ENCODE measurements at regions not wholly inside any gene's neighbourhood (a gene's known extent, or its start where the extent isn't known, plus 50 kb on each side); places are given as distances from the start of the nearest gene placed in this dataset.

GRCh38 chr14:56378046-56378445 lies 201.6 kb upstream of the TMEM260 start:
- TF ChIP-seq EZH2 (IDR thresholded peaks at IDR 0.05; ENCODE audit: insufficient read depth, poor library complexity, severe bottlenecking) = no peak
- no peak for TF ChIP-seq EZH2phosphoT487 (IDR thresholded peaks at IDR 0.05; ENCODE audit: insufficient read depth, low read depth)

Data from GM23248 (cell line).